Effector CD4-positive, alpha-beta T cell (primary cell): ENCODE measurements at regions not wholly inside any gene's neighbourhood (a gene's known extent, or its start where the extent isn't known, plus 50 kb on each side); places are given as distances from the start of the nearest gene placed in this dataset.

Experiments used
- DNase-seq: peaks from one replicate; pipeline ENCODE4 v3.0.0-alpha.2; 2020

DNA sequence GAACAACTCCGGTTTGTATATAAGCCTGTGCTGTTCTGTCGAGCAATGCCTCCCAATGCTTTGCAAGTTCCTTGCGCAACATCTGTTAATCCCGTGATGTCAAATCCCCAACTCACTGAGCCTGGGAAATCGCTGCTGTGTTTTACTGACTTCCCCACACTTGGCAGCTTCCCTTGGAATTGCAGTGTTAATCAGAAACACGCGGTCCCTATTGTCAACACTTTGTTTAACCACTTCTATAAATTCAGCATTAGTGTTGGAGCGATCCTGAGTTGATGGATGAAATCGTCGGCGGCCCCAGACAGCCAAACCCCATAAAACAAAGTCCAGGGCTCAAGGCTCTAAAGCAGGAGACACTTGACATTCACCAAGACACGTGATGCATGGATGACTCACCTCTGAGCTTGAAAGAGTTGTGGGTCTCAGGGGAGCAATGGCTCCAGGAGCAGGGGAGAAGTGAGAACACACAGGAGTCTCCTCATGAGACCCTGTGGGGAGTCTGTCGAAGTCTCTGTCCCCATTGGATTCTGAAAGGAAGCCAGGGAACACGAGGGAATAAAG, 555.3 kb downstream of the MIAT start:
- no peak for DNase-seq

DNA sequence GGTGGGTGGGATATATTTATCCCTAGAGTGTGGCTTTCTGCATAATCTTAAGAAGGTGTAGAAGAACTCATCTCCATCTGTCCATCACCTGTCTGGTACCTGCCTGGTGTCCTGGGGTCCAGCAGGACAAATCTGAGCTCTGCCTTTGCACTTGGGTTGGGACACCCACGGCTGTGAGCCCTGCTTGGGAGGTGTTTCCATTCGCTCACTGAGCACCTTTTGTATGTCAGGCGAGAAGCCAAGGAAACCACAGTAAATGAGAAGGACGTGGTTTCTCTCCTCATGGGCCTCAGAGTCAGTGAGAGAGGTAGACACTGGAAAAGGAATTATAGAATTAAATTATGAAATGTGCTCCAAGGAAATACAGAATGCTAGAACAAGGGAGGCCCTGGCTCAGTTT, 555.9 kb downstream of the MIAT start:
- DNase-seq: no peak

DNA sequence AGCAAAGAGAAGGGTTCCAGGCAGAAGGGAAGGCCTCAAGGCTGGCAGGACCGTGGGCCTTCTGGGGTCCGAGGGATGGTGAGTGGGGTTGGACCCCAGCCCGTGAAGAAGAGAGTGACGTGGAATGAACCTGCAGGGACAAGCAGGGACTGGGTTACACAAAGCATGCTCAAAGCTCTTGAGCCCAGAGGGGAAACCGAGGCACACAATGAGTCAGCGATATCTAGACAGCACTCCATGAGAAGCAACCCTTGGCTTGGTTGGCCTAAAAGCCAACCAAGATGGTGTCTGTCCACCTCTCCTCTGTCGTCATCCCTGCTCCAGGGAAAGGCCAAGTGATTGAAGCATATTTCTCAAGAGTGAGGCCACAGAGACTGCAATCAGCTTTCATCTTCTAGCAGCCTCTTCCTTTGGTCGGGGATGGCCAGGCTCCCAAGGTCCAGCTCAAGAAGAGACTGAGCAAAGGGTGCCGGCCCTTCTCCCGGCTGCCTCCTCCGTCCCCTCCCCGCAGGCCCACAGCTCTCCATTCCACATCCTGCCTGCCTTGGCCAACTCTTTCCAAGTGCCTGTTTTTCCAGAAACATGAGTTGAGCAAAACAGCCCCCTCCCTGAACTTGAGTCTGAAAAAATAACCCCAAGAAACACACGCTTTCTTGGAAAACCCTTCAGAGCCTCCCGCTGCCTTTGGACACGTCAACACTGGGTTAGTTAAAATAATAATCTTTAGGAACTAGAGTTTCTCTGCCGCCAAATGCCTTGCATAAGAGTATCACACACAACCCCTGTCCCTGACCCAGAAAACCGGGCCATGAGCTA, 556.6 kb downstream of the MIAT start:
- no peak for DNase-seq

DNA sequence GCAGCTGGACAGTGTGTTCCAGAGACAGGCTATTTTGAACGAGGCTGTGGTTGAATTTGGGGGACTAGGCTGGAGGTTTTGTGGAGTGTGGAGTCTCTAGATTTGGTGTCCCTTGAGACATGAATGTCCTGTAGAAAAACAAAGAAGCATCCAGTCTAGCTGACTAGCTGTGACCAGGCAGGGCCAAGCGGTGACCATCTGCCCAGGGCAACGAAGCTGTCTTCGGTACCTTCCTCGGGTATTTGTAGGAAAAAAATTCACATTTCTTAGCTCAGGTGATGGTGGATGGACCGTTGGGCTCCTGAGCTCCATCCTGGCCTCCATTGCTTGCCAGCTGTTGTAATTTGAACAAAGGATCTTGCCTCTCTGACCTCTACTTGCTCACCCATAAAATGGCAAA, 557.3 kb downstream of the MIAT start:
- DNase-seq: no peak

DNA sequence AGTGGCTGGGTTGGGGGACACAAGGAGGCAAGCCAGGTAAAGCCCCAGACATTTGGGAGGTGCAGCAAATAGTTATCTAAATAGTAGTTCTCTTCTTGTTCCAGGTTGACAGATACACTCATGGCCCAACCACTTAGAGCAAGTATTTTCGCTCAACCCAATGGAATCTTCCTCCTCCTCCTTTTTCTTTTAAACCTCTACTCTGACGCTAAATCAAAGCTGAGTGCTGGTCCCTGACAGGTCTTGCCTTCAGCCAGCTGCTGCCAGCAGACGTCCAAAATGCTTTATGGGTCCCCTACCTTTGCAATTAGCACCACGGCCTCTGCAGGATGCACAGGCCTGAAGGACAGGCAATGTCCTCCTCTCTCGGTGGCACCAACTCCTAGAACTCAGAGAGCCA, 558.5 kb downstream of the MIAT start:
- no peak for DNase-seq

DNA sequence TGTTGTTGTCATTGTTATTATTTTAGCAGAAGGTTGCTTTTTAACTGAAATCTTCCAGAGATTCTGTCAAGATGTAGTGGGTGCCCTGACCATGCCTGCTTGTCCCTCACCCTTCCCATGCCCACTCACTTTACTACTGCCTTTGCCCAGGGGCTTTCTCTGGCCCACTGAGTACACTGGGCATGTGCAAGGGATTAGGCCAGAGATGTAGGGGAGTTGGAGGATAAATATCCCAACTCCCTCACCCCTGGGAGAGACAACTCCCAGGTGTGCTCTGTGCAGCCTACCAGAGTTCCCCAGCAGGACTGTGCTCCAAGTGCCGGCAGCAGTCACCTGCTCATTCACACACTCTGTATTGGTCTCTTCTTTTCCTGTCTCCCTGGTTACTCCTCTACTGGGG, 559.1 kb downstream of the MIAT start:
- no peak for DNase-seq

DNA sequence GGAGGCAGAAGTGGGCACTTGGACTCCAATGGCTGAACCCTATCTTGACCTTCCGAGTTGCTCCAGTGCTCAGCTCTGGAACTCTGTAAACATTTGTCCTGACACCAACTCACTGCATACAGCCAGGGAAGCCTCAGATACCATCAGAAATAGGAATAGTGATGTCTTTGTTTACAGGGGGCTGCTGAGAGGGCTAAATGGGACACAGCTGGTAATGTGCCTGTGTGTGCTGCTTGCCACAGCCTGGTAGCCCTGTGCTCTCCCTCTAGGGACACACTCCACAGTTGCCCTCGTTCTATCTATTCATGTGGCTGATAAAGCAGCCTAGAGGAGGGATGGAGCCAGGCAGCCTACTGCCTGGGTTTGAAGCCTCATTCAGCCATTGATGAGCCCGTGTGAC, 559.8 kb downstream of the MIAT start:
- DNase-seq: no peak

DNA sequence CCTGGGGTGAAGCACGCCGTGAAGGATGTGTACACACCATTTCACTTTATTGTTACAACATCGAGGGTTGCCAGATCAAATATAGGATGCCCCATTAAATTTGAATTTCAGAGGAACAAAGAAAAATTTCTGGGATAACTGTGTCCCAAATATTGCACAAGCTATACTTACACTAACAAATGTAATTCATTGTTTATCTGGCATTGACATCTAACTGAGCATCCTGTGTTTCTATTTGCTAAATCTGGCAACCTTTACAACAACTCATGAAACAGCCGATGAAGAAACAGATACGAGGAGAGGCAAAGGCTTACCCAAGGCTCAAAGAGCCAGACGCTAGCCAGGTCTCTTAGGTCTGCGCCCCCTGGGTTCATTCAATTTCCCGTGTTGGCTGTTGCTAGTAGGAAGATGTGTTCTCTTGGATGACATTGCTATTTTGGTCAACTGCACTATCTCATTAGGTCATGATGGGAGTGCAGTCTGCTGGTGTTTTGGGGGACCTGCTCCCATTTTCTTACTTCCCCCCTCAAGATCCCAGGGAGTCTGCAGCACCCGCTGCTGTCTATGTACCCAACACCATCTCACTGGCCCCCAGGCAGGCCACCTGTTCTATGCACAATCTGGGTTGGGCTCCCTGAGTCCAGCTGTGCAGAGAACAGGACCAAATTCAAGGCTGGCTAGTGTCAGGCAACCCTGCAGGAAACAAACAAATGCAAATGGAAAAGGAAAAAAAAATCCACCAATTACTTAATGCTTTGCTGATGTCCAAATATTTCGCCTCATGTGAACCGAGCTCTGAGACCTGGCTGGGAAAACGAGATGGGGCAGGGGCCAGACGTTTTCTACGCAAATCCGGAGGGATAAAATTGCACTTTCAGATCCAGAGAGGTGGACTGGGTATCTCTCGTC, 560.9 kb downstream of the MIAT start:
- DNase-seq: no peak

DNA sequence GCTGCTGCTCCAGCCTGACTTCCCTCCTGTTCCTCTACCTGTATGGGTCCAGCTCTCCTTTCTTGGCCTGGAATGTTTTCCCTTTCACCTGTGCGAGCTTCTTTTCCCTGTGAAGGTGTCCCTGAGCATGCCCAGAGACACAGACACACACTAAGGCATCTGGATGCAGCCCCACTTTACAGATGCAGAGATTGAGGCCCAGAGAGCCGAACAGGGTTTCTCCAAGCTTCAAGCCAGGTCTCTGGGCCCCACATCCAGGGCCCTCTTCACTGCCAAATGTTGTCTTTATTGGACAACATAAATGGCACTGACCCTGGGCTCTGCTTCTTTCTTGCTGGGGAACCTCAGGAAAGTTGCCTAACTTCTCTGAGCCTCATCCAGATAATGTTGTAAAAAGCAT, 561.6 kb downstream of the MIAT start:
- DNase-seq: no peak

DNA sequence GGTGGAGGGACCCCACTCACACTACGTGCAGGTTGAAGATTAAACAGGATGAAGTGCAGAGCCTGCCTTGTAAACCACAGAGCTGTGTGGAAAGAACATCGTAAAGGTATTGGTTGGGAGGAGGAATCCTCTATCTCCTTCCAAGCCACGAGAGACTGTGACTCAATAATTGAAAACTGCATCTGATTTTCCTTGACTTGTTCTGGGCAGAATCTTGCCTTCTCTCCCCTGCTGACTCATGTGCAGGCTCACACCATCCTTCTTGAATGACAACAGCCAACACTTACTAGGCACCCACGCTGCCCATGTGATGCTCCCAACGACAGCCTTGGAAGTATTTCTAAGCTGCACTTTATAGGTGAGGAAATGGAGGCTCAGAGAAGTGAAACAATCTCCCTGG, 563.0 kb downstream of the MIAT start:
- no peak for DNase-seq

DNA sequence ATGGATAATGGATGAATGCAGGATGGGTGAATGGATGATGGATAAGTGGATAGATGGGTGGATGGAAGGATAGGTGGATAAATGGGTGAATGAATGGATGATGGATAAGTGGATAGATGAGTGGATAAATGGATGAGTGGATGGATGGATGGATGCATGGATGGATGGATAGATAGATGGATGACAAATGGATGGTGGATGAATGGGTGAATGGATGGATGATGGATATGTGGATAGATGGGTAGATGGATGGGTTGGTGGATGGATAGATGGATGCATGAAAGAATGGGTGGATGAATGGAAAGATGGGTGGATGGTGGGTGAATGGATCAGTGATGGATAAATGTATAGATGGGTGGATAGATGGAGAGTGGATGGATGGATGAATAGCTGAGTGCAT, 564.8 kb downstream of the MIAT start:
- DNase-seq: no peak

DNA sequence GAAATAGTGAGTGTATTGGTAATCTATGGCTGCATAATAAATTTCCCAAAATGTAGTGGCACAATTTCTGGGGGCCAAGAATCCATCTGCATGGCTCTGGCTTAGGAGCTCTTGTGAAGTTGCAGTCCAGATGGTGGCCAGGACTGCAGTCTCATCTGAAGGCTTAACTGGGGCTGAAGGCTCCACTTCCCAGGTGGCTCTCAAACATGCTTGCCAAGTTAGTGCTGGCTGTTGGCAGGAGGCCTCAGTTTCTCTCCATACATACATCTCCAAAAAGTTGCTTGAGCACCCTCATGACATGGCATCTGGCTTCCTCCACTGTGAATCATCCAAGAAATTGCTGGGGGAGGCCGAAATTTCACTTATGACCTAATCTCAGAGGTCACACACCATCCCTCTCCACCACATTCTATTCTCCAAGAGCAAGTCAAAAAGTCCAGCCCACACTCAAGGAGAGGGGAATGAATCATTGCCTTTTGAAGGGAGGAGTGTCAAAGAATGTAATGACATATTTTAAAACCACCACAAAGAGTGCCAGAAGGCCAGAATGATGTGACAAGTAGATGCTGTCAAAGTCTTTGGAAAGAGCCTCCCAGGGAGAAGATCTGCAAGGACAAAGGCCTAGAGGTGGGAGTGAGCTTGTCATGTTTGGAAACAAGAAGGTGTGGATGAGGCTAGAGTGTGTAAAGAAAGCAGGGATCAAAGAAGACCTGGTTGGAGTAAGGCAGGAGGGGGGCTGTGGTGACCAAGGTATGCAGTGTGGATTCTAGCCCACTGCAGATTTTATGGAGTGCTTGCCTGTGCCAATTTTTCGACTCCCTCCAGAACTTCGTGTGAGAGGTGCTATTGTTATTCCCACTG, 566.2 kb downstream of the MIAT start:
- DNase-seq: no peak

DNA sequence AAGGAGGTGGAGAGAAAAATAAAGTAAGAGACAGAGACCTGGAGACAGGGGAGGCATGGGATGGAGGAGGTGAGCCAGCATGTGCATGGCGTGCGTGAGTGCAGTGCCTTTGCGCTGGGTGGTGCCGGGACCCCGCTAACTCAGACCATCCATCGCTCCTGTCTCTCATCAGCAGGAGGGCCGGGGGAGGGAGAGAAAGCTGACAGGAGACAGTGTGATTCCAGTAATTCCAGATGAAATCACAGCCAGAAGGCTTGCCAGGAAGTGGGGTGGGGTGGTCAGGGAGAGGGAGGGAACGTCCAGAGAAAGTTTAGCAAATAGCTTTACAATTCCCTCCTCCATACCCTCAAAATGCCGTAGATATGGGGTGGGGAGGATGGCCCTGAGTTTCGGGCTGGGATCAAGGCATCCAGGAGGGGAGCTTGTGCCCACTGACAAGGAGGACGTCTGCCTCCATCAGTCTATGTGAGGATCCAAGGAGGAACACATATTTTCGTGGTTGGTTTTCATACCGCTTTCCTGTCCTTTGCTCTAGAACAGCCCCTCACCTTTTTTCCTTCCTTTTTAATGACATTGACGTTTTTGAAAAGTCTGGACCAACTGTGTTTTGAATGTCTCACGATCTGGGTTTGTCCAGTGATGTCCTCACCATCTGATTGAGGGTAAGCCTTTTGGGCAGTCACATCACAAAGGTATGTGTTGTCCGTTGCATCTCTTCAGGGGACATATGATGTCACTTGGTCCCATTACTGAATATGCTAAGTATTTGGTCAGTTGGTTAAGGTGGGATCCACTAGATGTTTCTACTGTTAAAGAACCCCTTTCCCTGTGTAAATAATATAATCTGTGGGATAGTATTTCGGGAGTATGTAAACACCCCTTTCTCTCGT, 567.3 kb downstream of the MIAT start:
- DNase-seq: no peak

DNA sequence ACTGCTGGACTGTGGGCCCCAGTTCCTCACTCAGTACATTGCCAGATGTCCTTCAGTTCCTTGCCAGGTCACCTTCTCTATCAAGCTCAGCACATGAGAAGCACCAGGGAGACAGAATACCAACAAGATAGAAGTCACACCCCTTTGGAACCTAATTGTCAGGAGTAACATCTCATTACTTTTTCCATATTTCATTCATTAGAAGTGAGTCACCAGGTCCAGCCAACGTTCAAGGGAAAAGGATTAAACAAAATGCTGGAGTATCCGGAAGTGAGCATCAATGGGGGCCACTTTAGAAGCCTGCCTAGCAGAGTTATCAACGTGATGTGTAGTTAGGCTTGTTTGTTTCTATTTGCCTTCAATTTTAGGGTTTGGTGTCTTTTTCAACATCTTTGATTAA, 569.3 kb downstream of the MIAT start:
- no peak for DNase-seq

DNA sequence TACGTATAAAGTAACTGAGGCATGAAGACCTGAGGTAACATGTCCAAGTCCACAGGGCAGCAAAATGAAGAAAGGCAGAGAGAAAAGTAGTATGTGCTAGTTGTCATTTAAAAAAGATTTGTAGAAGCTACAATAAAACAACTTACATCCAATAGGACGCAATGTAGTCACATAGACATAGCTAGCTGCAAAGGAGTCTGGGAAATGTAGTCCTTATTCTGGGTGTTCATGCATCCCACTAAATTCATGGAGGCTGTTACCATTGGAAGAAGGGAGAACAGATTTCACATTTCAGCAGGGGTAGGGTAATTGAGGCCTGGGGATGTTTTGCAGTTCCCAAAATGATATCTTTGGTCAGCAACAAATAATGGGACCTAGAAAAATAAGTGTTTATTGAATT, 571.4 kb downstream of the MIAT start:
- DNase-seq: no peak

DNA sequence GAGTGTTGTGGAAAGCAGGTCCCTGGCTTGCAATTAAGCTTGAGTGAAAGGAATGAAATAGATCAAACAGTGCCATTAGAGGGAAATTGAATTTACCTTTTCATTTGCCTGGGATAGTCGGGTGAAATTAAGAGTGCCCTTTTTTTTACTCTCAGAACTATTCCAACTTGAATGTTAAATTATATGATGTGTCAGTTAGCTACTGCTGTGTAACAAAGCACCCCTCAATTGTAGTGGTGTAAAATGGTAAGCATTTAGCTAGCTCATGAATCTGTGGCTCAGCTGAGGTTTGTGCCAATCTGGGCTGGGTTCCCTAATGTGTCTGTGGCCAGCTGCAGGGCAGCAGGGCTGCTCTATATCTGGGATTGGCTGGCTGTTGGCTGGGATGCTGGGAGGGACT, 571.4 kb downstream of the MN1 start:
- no peak for DNase-seq

DNA sequence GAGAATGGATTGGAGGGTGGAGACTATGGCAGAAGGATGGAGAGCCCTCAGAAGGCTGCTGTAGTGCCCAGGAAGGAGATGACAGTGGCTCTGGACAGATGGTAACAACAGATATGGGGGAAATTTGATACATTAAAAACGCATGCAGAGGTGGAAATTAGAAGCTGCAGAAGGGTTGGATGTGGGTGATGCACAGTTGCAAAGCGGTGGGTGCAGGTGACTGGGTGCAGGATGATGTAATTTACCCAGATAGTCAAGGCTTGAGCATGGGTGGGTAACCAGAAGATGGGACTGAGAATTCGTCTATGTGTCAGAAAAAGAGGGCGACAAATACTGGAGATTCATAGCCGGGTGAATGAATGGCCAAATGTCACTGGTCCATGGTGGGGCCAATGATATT, 570.3 kb downstream of the MN1 start:
- DNase-seq: no peak

DNA sequence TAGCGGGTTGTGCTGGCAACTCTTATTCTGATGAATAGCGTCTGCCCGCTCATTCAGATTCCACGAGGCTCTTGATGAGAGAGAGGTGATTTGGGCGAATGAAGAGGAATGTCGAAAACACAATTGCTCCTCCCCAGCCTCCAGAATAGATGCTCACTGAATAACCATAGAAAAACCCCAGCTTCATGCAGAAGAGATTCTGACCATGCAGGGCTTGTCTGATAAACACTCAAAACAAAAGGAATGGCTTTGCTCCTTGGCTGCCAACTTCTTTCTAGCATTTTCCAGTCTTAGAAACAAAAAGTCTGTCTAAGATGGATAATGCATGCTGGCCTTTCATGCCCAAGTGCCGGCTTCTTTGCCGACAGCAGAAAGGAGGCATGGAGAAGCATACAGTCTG, 569.5 kb downstream of the MN1 start:
- no peak for DNase-seq

DNA sequence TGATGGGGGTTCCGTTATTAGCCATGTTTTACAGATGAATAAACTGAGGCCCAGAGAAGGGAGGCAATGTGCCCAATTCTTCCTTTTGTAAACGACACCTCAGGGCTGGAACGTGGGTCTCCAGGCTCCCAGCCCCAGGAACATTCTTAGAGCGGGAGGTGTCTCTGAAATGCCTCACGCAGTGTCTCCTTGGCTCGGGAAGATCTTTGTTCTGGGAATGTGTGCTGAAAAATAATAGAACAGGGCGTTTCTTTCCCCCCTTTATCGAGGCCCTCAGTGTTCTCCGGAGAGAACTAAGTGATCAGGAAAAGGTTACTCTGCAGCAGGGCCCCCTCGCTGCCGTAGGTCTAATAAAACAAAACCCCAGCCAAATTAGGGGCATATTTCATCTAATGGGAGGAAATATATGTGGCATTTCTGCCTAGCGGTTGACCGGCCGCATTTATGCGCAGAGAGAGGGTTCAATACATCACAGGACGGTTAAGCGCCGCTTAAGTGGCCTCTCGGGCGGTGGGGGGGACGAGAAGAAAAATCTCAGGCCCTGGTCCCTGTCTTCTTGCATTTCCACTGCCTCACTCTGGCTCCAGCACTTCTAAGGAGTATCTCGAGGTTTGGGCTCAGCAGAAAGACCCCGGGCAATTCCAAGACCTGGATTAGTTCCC, 564.3 kb downstream of the MN1 start:
- DNase-seq: no peak

DNA sequence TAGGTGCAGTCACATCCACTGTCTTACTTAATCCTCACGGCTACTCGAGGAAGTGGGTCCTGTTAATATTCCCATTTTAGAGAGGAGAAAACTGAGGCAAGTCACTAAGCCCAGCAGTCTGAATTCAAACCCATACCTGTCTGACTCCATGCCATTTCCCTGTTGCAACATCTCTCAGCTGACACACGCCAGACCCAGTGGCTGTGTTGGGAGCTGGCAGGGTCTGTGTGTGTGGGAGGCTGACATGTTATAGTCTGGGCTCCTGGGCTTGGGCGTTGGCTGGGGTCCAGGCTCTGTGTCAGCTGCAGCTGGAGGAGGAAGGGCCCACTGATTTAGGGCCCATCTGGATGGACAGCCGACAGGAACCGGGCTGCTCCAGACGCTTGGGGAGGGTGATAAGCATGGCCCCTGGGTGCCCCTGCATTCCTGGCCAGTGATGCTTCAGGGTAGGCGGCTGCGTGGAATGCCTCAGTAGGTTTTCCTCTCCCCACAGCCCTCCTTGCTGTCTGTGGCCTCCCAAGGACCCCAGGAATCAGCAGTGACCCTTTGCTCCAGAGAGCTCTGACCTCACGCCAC, 562.5 kb downstream of the MN1 start:
- DNase-seq: no peak

DNA sequence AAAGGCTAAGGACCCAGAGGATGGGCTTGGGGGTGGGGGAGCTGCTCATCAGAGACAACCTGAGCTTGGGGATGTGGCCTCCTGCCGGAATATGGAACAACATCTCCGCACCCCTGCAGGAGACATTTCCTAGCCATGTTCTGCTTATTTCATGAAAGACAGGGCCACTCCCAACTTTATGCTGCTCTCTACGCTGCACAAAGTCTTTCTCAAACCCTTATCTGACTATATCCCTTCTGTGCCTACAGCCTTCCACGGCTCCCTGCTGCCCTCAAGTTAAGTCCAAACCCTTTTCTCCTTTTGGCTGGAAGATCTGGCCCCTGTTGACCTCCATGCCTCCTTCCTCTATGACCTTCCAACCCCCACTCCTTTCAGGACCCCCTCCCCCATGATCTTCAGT, 562.0 kb downstream of the MN1 start:
- DNase-seq: no peak
